H1 (cell line): ENCODE measurements at regions not wholly inside any gene's neighbourhood (a gene's known extent, or its start where the extent isn't known, plus 50 kb on each side); places are given as distances from the start of the nearest gene placed in this dataset.

Experiments
- CTCF ChIA-PET: fragments of 300-600 bp; sonication (Branson Sonifier 250); formaldehyde crosslinking; loops from one replicate; lab custom pipeline; 2021; ENCODE audit not compliant: partially characterized antibody; lab: Charles Lee
- POLR2A ChIA-PET: fragments of 300-600 bp; sonication (Branson Sonifier 250); formaldehyde crosslinking; loops from one replicate; lab custom pipeline; 2021; ENCODE audit warnings: inconsistent platforms; ENCODE audit not compliant: partially characterized antibody; lab: Charles Lee
- DNase-seq, 2 experiments: peaks; one replicate each; pipeline versions ENCODE4 v3.0.0 to v3.0.0-alpha.2; 2010 to 2022; ENCODE audit warnings: low spot score in 2 of 2, low read depth in 1 of 2, mixed read lengths in 1 of 2
- FAIRE-seq: peaks from 2 replicates; lab custom pipeline; 2011; peaks lifted over from hg19 to GRCh38; lab: Jason Lieb, UNC
- H2AFZ ChIP-seq: 2 replicates; pipeline ENCODE4 v1.8.1; 2012; ENCODE audit warnings: low read length, inconsistent platforms
- H2AK5ac ChIP-seq: 2 replicates; pipeline ENCODE4 v1.6.1; 2013; ENCODE audit warnings: low read depth, low read length
- H2BK120ac ChIP-seq: replicated peaks from 2 replicates; pipeline ENCODE3; 2013; ENCODE audit warnings: low read depth, low read length, inconsistent platforms
- H2BK12ac ChIP-seq: 2 replicates; pipeline ENCODE4 v1.6.1; 2013; ENCODE audit warnings: low read depth, low read length
- H2BK15ac ChIP-seq: 2 replicates; pipeline ENCODE4 v1.6.1; 2013; ENCODE audit warnings: low read length
- H2BK20ac ChIP-seq: 2 replicates; pipeline ENCODE4 v1.6.1; 2013; ENCODE audit warnings: low read length
- H2BK5ac ChIP-seq: 2 replicates; pipeline ENCODE4 v1.6.1; 2013; ENCODE audit warnings: low read depth, low read length
- H3K14ac ChIP-seq: 2 replicates; pipeline ENCODE4 v1.6.1; 2013; ENCODE audit warnings: inconsistent platforms; ENCODE audit not compliant: insufficient read length
- H3K18ac ChIP-seq: 2 replicates; pipeline ENCODE4 v1.6.1; 2013; ENCODE audit warnings: low read length; ENCODE audit errors: extremely low read depth
- H3K23ac ChIP-seq: 2 replicates; pipeline ENCODE4 v1.6.1; 2013; ENCODE audit warnings: inconsistent platforms; ENCODE audit not compliant: insufficient read length
- H3K23me2 ChIP-seq: 2 replicates; pipeline ENCODE4 v1.6.1; 2013; ENCODE audit warnings: low read depth, low read length
- H3K27ac ChIP-seq: 2 replicates; pipeline ENCODE4 v1.6.1; 2011; ENCODE audit warnings: low read depth, low read length, inconsistent platforms
- H3K27me3 ChIP-seq, 4 experiments: replicated peaks in 1 of 4; 1 replicate in 1 of 4; 2 replicates in 3 of 4; pipeline versions ENCODE4 v1.6.1 to v1.8.1; 2011 to 2013; ENCODE audit warnings: low read length in 3 of 4, mild to moderate bottlenecking in 3 of 4, inconsistent platforms in 2 of 4, mixed read lengths in 2 of 4, moderate library complexity in 1 of 4; ENCODE audit not compliant: control insufficient read depth in 3 of 4, insufficient read depth in 3 of 4; ENCODE audit errors: extremely low read depth in 1 of 4
- H3K36me3 ChIP-seq, 4 experiments: 2 replicates each; pipeline versions ENCODE4 v1.6.1 to v1.8.1; 2011 to 2013; ENCODE audit warnings: mild to moderate bottlenecking in 4 of 4, low read length in 3 of 4, moderate library complexity in 2 of 4, control low read depth in 1 of 4, inconsistent platforms in 1 of 4; ENCODE audit not compliant: insufficient read depth in 4 of 4, control insufficient read depth in 2 of 4
- H3K4ac ChIP-seq: replicated peaks from 2 replicates; pipeline ENCODE3; 2013; ENCODE audit warnings: low read length, low read depth, mixed read lengths, inconsistent platforms; ENCODE audit not compliant: insufficient read length
- H3K4me1 ChIP-seq, 4 experiments: replicated peaks in 1 of 4; 1 replicate in 1 of 4; 2 replicates in 3 of 4; pipeline versions ENCODE4 v1.6.1 to v1.8.1; 2011 to 2013; ENCODE audit warnings: low read length in 3 of 4, inconsistent platforms in 2 of 4, mixed read lengths in 1 of 4; ENCODE audit not compliant: insufficient read depth in 4 of 4, control insufficient read depth in 3 of 4
- H3K4me2 ChIP-seq, 2 experiments: 2 replicates each; pipeline versions ENCODE4 v1.6.1 to v1.8.1; 2011 to 2013; ENCODE audit warnings: low read depth in 2 of 2, low read length in 2 of 2, control low read depth in 1 of 2, inconsistent platforms in 1 of 2, mild to moderate bottlenecking in 1 of 2; ENCODE audit not compliant: insufficient read depth in 1 of 2
- H3K4me3 ChIP-seq, 4 experiments: fragments of 200-600, 300-600 bp in 1 of 4; sonication (generic), shearing (Covaris generic), sonication (Bioruptor Twin) in 1 of 4; 2 replicates each; pipeline versions ENCODE4 v1.5.1 to v1.8.1; 2011 to 2016; ENCODE audit warnings: low read length in 4 of 4, low read depth in 3 of 4, control low read depth in 2 of 4, inconsistent platforms in 2 of 4, mild to moderate bottlenecking in 2 of 4, mixed read lengths in 1 of 4, moderate library complexity in 1 of 4; ENCODE audit not compliant: insufficient read depth in 2 of 4; ENCODE audit errors: extremely low read depth in 1 of 4
- H3K56ac ChIP-seq: replicated peaks from 2 replicates; pipeline ENCODE3; 2013; ENCODE audit warnings: low read depth, mild to moderate bottlenecking, mixed read lengths, low read length, inconsistent platforms; ENCODE audit not compliant: insufficient read length
- H3K79me1 ChIP-seq: 2 replicates; pipeline ENCODE4 v1.6.1; 2013; ENCODE audit warnings: low read depth, low read length, control low read depth
- H3K79me2 ChIP-seq, 2 experiments: 2 replicates each; pipeline versions ENCODE4 v1.6.1 to v1.8.1; 2012 to 2013; ENCODE audit warnings: low read length in 2 of 2, mild to moderate bottlenecking in 2 of 2, inconsistent platforms in 1 of 2; ENCODE audit not compliant: insufficient read depth in 2 of 2, control insufficient read depth in 1 of 2
- H3K9ac ChIP-seq, 4 experiments: replicated peaks in 1 of 4; 1 replicate in 1 of 4; 2 replicates in 3 of 4; pipeline versions ENCODE4 v1.6.1 to v1.8.1; 2011 to 2013; ENCODE audit warnings: low read depth in 3 of 4, low read length in 3 of 4, control low read depth in 2 of 4, mild to moderate bottlenecking in 2 of 4, moderate library complexity in 2 of 4, inconsistent platforms in 1 of 4; ENCODE audit errors: extremely low read depth in 1 of 4
- H3K9me3 ChIP-seq, 2 experiments: 2 replicates each; pipeline versions ENCODE4 v1.6.1 to v1.8.1; 2012 to 2013; ENCODE audit warnings: mild to moderate bottlenecking in 2 of 2, moderate library complexity in 2 of 2, control low read depth in 1 of 2, inconsistent platforms in 1 of 2, low read depth in 1 of 2, low read length in 1 of 2, mixed read lengths in 1 of 2; ENCODE audit not compliant: insufficient read depth in 2 of 2
- H4K20me1 ChIP-seq, 2 experiments: replicated peaks in 1 of 2; 2 replicates each; pipeline versions ENCODE3 to v1.8.1; 2011 to 2013; ENCODE audit warnings: inconsistent platforms in 2 of 2, low read length in 2 of 2, mild to moderate bottlenecking in 1 of 2; ENCODE audit not compliant: insufficient read depth in 2 of 2, control insufficient read depth in 1 of 2
- H4K5ac ChIP-seq: 2 replicates; pipeline ENCODE4 v1.6.1; 2013; ENCODE audit warnings: low read length, low read depth, mixed read lengths, inconsistent platforms; ENCODE audit not compliant: insufficient read length
- H4K8ac ChIP-seq: 2 replicates; pipeline ENCODE4 v1.8.0; 2013; ENCODE audit warnings: mild to moderate bottlenecking, moderate library complexity, low read length, inconsistent platforms; ENCODE audit not compliant: insufficient read depth; ENCODE audit errors: extremely low read depth
- H4K91ac ChIP-seq: replicated peaks from 2 replicates; pipeline ENCODE3; 2013; ENCODE audit warnings: low read length, mixed read lengths, inconsistent platforms; ENCODE audit not compliant: insufficient read length
- BRCA1 ChIP-seq: IDR thresholded peaks from 2 replicates; pipeline ENCODE4 v1.6.1; 2012; ENCODE audit warnings: low read depth, low read length, improper control_type of control experiment
- CEBPB ChIP-seq: IDR thresholded peaks from 2 replicates; pipeline ENCODE4 v1.6.1; 2012; ENCODE audit warnings: low read depth, low read length
- CREB1 ChIP-seq: IDR thresholded peaks from 2 replicates; pipeline ENCODE4 v1.6.1; 2012; ENCODE audit warnings: inconsistent platforms
- HDAC2 ChIP-seq, 2 experiments: fragments of 300-600 bp in 1 of 2; sonication (generic) in 1 of 2; IDR thresholded peaks; 2 replicates each; pipeline ENCODE4 v1.6.1; 2011 to 2012; ENCODE audit warnings: low read depth in 2 of 2, low read length in 2 of 2, mild to moderate bottlenecking in 2 of 2, moderate library complexity in 2 of 2, borderline replicate concordance in 1 of 2, inconsistent platforms in 1 of 2
- KDM4A ChIP-seq: IDR thresholded peaks from one replicate; pipeline ENCODE4 v1.7.1; 2012; ENCODE audit warnings: low read depth, mild to moderate bottlenecking, moderate library complexity, low read length, inconsistent platforms; ENCODE audit not compliant: severe bottlenecking
- KDM5A ChIP-seq: fragments of 200-600 bp; IDR thresholded peaks from 2 replicates; pipeline ENCODE4 v1.7.1; 2012; ENCODE audit warnings: mild to moderate bottlenecking, low read length, inconsistent platforms, mixed read lengths
- SRF ChIP-seq: IDR thresholded peaks from 2 replicates; pipeline ENCODE4 v1.6.1; 2011; ENCODE audit warnings: mild to moderate bottlenecking, low read depth, low read length, moderate library complexity
- TAF7 ChIP-seq: optimal IDR thresholded peaks from 2 replicates; pipeline ENCODE3; 2011; ENCODE audit warnings: low read depth, mild to moderate bottlenecking, inconsistent platforms, low read length, moderate library complexity, borderline replicate concordance
- TCF12 ChIP-seq: IDR thresholded peaks from 2 replicates; pipeline ENCODE4 v1.6.1; 2011; ENCODE audit warnings: low read depth, mild to moderate bottlenecking, low read length
- WGBS, 2 experiments: shearing (Covaris generic) in 1 of 2; methylation state at CpG; one replicate each; pipeline versions ENCODE4 v1.1.6 to v1.1.7; 2013 to 2015; ENCODE audit warnings: low lambda C conversion rate in 2 of 2, mixed read lengths in 2 of 2, inconsistent platforms in 1 of 2, low coverage in 1 of 2, missing lambda C conversion rate in 1 of 2; ENCODE audit not compliant: insufficient replicate concordance in 2 of 2, insufficient coverage in 1 of 2, insufficient read length in 1 of 2; ENCODE audit errors: extremely low coverage in 1 of 2, missing lambda C conversion rate in 1 of 2; 5-methylcytosine and 5-hydroxymethylcytosine counted together

DNA sequence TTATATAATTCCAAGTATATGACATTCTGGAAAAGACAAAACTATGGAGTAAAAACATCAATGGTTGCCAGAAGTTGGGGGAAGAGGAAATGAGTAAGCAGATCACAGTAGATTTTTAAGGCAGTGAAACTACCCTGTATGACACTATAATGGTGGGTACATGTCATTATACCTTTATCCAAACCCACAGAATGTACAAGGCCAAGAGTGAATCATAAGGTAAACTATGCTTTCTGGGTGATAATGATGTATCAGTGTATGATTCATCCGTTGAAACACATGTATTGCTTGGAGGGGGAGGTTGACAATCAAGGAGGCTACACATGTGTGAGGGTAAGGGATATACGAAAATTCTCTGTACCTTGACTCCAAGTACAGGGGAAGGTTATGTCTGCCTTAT, 862.7 kb downstream of the PLA2G4A start:
- 95% methylated on average over 2 of the region's 2 CpGs; no CpG with 5 or more reads in 1 of the 2 experiments for WGBS, 2 experiments
- FAIRE-seq: no peak
- no peak overlapping the region for H2BK20ac ChIP-seq

More for the DNA sequence above, 862.7 kb downstream of the PLA2G4A start:
- Histone ChIP-seq H3K79me1 (no peaks in the 10 kb centered on the region), H3K23me2 (no peaks in the 10 kb centered on the region; the same call in 1 of the 2 replicates), H3K18ac (no peak overlapping the region), H3K9me3 (no peaks in the 10 kb centered on the region), H4K8ac (no peak overlapping the region), H2BK120ac (no peak overlapping the region), H2BK5ac (no peak overlapping the region), H3K79me2 (no peaks in the 10 kb centered on the region), H4K20me1 (no peaks in the 10 kb centered on the region), H2BK15ac (no peak overlapping the region), H3K4ac (no peak overlapping the region), H3K27ac (no peak overlapping the region), H3K4me2 (no peak overlapping the region), H3K14ac (no peak overlapping the region), H3K4me1 (no peaks in the 10 kb centered on the region), H4K91ac (no peak overlapping the region), H3K36me3 (no peaks in the 10 kb centered on the region), H3K23ac (no peak overlapping the region), H2AK5ac (no peak overlapping the region), H4K5ac (no peak overlapping the region), H3K56ac (no peak overlapping the region), H2AFZ (no peak overlapping the region), H3K27me3 (no peaks in the 10 kb centered on the region), H3K4me3 (no peak overlapping the region), H3K9ac (no peak overlapping the region), H2BK12ac (no peak overlapping the region)
- ChIA-PET POLR2A (no interaction called here), CTCF (no interaction called here)
- DNase-seq: no peak
- TF ChIP-seq CREB1 (no peak), KDM5A (no peak), TAF7 (no peak), KDM4A (no peak), TCF12 (no peak), HDAC2 (IDR thresholded peaks at IDR 0.05; ENCODE audit: borderline replicate concordance in 1 of 2, low read depth in 2 of 2, low read length in 2 of 2) (no peak), CEBPB (no peak), BRCA1 (no peak), SRF (no peak)
